Breast epithelium (tissue), 4 donors: ENCODE measurements at regions not wholly inside any gene's neighbourhood (a gene's known extent, or its start where the extent isn't known, plus 50 kb on each side); places are given as distances from the start of the nearest gene placed in this dataset.
"Not testable (repeated sequence)": the region's sequence is repeated elsewhere in the genome, so short reads cannot be mapped to it uniquely, and the experiment has no call there.

ENCODE experiments used
- DNase-seq, 2 donors: peaks; one replicate each; pipeline ENCODE4 v3.0.0-alpha.2; 2019; ENCODE audit warnings: low spot score in 2 of 2
- H3K27ac ChIP-seq, 2 donors: fragments of 200-600 bp; sonication (generic) in 1 of 2; one replicate each; pipeline ENCODE4 v1.5.1; 2016 to 2019; ENCODE audit warnings: mild to moderate bottlenecking in 1 of 2
- H3K27me3 ChIP-seq, 2 donors: fragments of 200-600 bp; sonication (generic) in 1 of 2; one replicate each; pipeline versions ENCODE4 v1.5.1 to v1.6.0; 2017 to 2019; ENCODE audit warnings: control low read depth in 1 of 2, mild to moderate bottlenecking in 1 of 2
- H3K36me3 ChIP-seq: fragments of 200-600 bp; one replicate; pipeline ENCODE4 v1.5.1; 2019
- H3K4me1 ChIP-seq, 2 donors: fragments of 200-600 bp; sonication (generic); one replicate each; pipeline ENCODE4 v1.5.1; 2016 to 2019; ENCODE audit warnings: control low read depth in 1 of 2
- H3K4me3 ChIP-seq, 3 donors: fragments of 200-600 bp; sonication (generic); 1 replicate in 2 of 3; 2 replicates in 1 of 3; pipeline ENCODE4 v1.5.1; 2016 to 2019; ENCODE audit warnings: mild to moderate bottlenecking in 3 of 3, moderate library complexity in 2 of 3
- H3K9me3 ChIP-seq, 2 donors: fragments of 200-600 bp; sonication (generic) in 1 of 2; one replicate each; pipeline ENCODE4 v1.5.1; 2016 to 2019; ENCODE audit warnings: control low read depth in 1 of 2
- CTCF ChIP-seq, 3 donors: fragments of 450-650 bp; IDR thresholded peaks; one replicate each; pipeline ENCODE4 v1.5.1; 2016 to 2017; ENCODE audit warnings: antibody characterized with exemption in 3 of 3, mild to moderate bottlenecking in 3 of 3, moderate library complexity in 3 of 3
- POLR2A ChIP-seq: fragments of 450-650 bp; IDR thresholded peaks from one replicate; pipeline ENCODE4 v1.6.1; 2016; ENCODE audit warnings: antibody characterized with exemption, mild to moderate bottlenecking, moderate library complexity
- POLR2AphosphoS5 ChIP-seq, 3 donors: sonication (generic); formaldehyde crosslinking; IDR thresholded peaks; one replicate each; pipeline ENCODE4 v1.6.1; 2017; ENCODE audit warnings: antibody characterized with exemption in 3 of 3
- intact Hi-C: fragments of 100-400 bp; cut with DNase I; formaldehyde crosslinking; loops from one replicate; pipeline ENCODE4 v1.15.1; 2023; ENCODE audit warnings: low total_unique reads

- no peak for DNase-seq
- Histone ChIP-seq H3K36me3 (no peaks in the 10 kb centered on the region), H3K9me3 (no peaks in the 10 kb centered on the region), H3K4me1 (no peaks in the 10 kb centered on the region), H3K4me3 (no peak overlapping the region), H3K27ac (no peak overlapping the region), H3K27me3 (no peaks in the 10 kb centered on the region)
- intact Hi-C loops = no loop called here
- no peak for TF ChIP-seq POLR2AphosphoS5 (IDR thresholded peaks at IDR 0.05)
- no peak for TF ChIP-seq POLR2A
- TF ChIP-seq CTCF (IDR thresholded peaks at IDR 0.05) = no peak
These were observed 131.3 kb downstream of the MACIR start for GRCh38 chr5:103389846-103390245.

- H3K9me3 ChIP-seq = no peaks in the 10 kb centered on the region
- intact Hi-C loops = no loop called here
- no peak overlapping the region for H3K27ac ChIP-seq
- no peaks in the 10 kb centered on the region for H3K27me3 ChIP-seq
- no peak for DNase-seq
- no peak overlapping the region for H3K4me3 ChIP-seq
- no peaks in the 10 kb centered on the region for H3K36me3 ChIP-seq
- TF ChIP-seq POLR2A (no peak), CTCF (IDR thresholded peaks at IDR 0.05) (no peak), POLR2AphosphoS5 (IDR thresholded peaks at IDR 0.05) (no peak)
- H3K4me1 ChIP-seq = no peaks in the 10 kb centered on the region
These were observed 130.8 kb downstream of the MACIR start for GRCh38 chr5:103389357-103389756.

- peaks cover 0 to 11% of the 10 kb centered on the region in 2 donors for H3K9me3 ChIP-seq
- TF ChIP-seq POLR2AphosphoS5 (IDR thresholded peaks at IDR 0.05) (no peak), POLR2A (no peak), CTCF (IDR thresholded peaks at IDR 0.05) (no peak)
- intact Hi-C loops = no loop called here
- DNase-seq = no peak
- H3K27ac ChIP-seq = no peak overlapping the region
- no peak overlapping the region for H3K4me3 ChIP-seq
- H3K4me1 ChIP-seq = no peaks in the 10 kb centered on the region
- H3K27me3 ChIP-seq = no peaks in the 10 kb centered on the region
- no peaks in the 10 kb centered on the region for H3K36me3 ChIP-seq
These were observed 127.2 kb downstream of the MACIR start for GRCh38 chr5:103385722-103386121.

- intact Hi-C loops, H3K4me1 ChIP-seq, H3K36me3 ChIP-seq, H3K27ac ChIP-seq, H3K9me3 ChIP-seq, H3K4me3 ChIP-seq, DNase-seq, H3K27me3 ChIP-seq: not testable (repeated sequence)
These were observed 119.1 kb downstream of the MACIR start for GRCh38 chr5:103377638-103378037.

GRCh38 chr5:103375863-103376591, 117.5 kb downstream of the MACIR start:
- TF ChIP-seq POLR2AphosphoS5 (IDR thresholded peaks at IDR 0.05) = no peak
- TF ChIP-seq CTCF (IDR thresholded peaks at IDR 0.05) = no peak
- no peak for TF ChIP-seq POLR2A
- H3K9me3 ChIP-seq = no peaks in the 10 kb centered on the region
- H3K27me3 ChIP-seq = no peaks in the 10 kb centered on the region
- DNase-seq = no peak
- H3K36me3 ChIP-seq = no peaks in the 10 kb centered on the region
- intact Hi-C loops = no loop called here
- H3K4me1 ChIP-seq = no peaks in the 10 kb centered on the region
- H3K4me3 ChIP-seq = no peak overlapping the region
- no peak overlapping the region for H3K27ac ChIP-seq
